Skeletal muscle cell (primary cell): ENCODE measurements at regions not wholly inside any gene's neighbourhood (a gene's known extent, or its start where the extent isn't known, plus 50 kb on each side); places are given as distances from the start of the nearest gene placed in this dataset.
"Not testable (repeated sequence)": the region's sequence is repeated elsewhere in the genome, so short reads cannot be mapped to it uniquely, and the experiment has no call there.

Experiments used
- DNase-seq: peaks from one replicate; pipeline ENCODE4 v3.0.0-alpha.2; 2010; ENCODE audit warnings: low read depth
- H3K4me3 ChIP-seq: 2 replicates; pipeline ENCODE4 v1.5.1; 2011; ENCODE audit warnings: low read depth, mild to moderate bottlenecking, control low read depth, low read length, moderate library complexity

DNA sequence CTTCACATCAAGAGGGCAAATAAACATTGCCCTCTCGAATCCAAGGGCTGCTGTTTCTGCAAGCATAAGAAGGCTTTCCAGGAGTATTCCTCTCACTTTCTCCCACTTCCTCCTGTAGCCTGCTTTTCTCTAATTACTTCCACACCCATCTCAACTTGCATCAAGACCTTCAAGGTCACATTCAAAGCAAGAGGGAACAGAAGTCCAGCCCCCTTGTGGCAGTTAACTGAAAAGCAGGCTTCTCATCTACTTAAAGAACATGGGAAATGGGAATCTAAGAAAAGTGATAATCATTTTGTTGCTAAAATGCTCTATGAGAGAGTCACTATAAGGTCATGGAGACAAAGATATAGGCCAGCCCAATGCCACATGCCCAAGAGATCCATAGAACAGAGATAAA lies 874.4 kb downstream of the KCNT2 start:
- no peak overlapping the region for H3K4me3 ChIP-seq
- DNase-seq, result no peak

DNA sequence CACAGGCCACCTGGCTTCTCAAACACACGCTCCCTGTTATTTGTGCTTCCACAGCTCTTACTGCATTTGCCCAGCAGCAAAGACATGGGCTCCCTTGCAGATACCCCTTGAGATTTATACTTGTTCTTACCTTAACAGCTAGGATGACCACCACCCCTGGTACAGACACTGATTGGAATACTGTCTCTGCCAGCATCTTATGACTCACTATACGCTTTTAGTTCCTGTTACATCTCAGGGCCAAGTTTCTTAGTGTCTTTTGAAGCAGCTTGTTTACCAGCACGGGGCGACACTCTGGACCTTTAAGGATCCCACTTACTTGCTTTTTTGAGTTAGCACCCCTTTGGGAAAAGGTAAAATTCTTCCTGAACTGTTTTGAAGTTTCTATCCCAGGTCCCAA lies 874.8 kb downstream of the KCNT2 start:
- DNase-seq, result no peak
- H3K4me3 ChIP-seq, result no peak overlapping the region

DNA sequence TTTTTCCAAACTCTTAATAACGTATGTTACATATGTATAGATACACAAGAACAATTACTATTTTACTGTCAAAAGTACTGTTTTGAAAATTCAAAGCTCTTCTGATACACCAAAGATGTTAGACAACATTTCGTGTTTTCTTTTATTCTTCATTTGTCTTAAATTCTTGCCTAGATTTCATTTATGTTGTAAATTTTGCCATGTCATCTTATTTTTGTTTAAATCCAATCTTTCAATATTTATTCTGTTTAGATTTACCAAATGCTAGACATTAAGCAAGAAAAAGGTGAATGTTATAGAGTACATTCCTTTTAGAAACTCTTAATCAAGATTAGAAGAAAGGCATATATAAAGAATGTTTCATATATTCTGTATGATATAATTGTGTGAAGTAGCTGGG lies 876.9 kb downstream of the KCNT2 start:
- DNase-seq, result no peak
- no peak overlapping the region for H3K4me3 ChIP-seq

DNA sequence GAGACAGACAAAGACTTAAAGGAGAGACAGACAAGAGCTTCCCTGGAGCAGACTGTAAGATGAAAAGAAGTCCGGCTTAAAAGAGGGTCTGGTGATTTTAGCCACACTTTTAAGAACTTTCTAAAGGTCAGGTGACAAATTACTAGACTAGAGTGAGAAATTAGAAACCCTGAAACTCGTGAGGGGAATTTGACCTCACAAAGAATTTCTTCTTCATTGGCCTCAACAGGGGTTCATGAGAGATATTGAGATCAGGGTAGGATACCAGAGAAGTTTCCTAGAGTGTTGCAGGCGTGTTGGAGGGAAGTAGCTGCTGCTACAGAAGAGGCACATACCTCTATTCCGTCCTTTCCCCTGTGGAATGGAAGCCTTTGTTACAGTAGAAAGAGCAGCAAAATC lies 884.4 kb downstream of the KCNT2 start:
- no peak overlapping the region for H3K4me3 ChIP-seq
- DNase-seq, result no peak

DNA sequence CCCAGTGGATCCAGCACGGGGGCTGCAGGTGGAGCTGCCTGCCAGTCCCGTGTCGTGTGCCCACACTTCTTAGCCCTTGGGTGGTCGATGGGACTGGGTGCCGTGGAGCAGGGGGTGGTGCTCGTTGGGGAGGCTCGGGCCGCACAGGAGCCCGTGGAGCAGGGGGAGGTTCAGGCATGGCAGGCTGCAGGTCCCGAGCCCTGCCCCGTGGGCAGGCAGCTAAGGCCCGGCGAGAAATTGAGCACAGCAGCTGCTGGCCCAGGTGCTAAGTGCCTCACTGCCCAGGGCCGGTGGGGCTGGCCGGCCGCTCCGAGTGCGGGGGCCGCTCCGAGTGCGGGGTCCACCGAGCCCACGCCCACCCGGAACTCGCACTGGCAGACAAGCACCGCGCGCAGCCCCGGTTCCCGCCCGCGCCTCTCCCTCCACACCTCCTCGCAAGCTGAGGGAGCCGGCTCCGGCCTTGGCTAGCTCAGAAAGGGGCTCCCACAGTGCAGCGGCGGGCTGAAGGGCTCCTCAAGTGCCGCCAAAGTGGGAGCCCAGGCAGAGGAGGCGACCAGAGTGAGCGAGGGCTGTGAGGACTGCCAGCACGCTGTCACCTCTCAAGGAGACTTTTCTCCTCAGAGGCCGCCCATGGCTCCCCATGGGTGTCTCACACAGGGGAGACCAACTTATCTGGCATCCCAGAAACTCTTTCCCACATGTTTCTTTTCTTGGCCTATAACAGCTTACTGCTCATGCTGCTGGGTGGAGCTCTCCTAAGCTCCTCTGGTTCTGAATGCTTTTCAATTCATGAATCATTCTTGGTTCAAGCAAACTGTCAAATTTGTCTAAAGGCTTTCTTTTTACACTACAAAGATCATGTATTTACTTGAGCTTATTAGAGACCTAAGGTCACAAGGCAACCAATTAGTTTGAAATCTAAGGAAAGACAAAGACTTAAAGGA lies 885.1 kb downstream of the KCNT2 start:
- DNase-seq, H3K4me3 ChIP-seq: not testable (repeated sequence)

DNA sequence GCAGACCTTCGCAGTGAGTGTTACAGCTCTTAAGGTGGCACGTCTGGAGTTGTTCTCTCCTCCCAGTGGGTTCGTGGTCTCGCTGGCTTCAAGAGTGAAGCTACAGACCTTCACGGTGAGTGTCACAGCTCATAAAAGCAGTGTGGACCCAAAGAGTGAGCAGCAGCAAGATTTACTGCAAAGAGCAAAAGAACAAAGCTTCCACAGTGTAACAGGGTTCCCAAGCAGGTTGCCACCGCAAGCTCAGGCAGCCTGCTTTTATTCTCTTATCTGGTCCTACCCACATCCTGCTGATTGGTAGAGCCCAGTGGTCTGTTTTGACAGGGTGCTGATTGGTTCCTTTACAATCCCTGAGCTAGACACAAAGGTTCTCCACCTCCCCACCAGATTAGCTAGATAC lies 886.1 kb downstream of the KCNT2 start:
- H3K4me3 ChIP-seq, DNase-seq: not testable (repeated sequence)

DNA sequence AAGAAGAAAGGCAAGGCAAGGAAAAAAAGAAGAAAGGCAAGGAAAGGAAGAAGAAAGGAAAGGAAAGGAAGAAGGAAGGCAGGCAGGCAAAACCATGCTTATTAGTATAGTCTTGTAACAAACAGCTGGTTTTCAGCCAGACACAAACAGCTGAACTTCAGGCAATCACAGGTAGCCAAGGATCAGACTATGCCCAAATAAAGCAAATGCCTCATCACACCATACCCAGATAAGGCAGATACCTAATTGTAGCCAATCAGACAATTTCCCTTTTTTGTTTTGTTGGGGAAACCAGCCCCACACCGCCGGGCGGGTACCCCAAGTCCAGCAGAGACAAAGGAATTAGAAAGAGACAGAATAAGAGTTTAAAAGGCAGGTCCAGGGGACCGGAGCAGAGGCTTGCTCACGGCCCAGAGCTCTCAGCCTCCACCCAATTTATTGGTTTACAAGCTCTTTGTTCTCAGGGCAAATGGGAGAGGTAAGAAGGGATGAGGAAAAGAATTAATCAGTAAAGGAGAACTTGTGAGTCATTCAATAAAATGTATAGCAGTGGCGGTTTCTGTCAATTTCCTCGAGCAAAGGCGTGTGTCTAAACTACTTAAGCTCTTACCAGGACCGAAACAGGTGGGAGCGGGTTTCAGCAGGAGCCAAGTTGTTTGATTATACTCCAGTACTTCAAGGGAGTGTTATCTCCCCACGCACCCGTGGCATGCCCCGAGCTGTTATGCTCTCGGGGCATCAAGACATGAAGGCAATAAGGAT lies 886.8 kb downstream of the KCNT2 start:
- H3K4me3 ChIP-seq, result no peak overlapping the region
- no peak for DNase-seq

DNA sequence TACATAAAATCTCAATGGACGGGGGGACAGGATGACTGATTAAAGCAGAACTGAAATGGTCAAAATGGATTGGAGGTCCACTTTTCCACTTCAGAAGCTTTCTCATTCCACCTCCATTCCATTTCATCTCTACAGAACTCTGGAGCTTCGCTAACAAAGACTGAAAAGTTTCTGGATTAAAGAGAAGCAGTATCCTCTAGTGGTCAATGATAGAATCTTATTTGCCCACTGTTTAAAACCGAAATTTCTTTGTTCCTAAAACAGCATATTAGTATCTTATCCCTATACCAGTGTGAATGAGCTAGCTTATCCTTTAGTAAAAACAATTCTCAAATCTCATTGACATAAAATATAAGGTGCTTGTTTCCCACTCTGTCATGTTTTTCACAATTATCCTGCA lies 890.6 kb downstream of the KCNT2 start:
- H3K4me3 ChIP-seq, result no peak overlapping the region
- no peak for DNase-seq

DNA sequence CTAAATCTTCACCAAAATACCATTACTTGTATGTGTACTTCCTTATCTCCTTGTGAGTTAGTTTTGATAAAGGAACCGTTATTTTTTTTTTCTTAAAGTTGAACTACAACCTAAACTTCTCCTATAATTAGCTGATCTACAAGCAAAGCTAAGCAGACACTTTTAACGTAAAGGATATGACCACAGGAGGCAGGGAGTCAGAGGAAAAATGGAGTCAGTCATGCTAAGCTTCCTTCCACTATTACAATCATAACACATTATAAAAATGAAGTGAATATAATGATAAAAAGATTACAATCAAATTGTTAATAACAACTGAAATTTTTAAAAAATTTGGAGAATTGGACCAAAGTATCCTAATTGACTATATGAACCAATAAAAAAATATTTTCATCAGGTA lies 892.6 kb downstream of the KCNT2 start:
- no peak overlapping the region for H3K4me3 ChIP-seq
- no peak for DNase-seq

DNA sequence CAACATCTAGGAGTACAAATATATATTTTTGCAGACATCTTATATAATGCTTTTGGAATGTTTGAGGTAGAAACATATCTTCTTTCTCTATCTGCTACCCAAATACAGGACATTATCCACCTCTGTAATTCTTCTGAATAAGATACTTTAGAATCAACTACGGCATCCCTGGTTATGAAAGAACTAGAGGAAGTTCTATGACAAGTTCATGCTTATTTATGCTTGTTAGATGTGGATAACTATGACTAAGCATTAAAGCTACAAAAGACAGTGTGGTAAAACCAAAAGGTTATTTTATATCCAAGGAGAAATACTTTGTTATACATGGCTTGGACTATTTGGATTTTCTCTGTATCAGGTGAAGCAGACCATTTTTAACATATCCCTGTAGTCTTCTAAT lies 894.0 kb downstream of the KCNT2 start:
- H3K4me3 ChIP-seq, result no peak overlapping the region
- peak; percentile 32 for DNase-seq

DNA sequence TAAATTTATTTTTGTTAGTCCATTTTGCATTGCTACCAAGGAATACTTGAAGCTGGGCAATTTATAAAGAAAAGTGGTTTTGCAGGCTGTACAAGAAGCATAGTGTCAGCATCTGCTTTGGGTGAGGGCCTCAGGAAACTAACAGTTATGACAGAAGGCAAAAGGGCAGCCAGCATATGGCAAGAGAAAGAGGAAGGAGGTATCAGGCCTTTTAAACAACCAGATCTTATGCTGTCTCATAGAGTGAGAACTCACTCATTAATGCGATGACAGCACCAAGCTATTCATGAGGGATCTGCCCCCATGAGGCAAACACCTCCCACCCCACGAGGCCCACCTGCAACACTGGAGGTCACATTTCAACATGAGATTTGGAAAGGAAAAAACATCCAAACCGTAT lies 898.4 kb downstream of the KCNT2 start:
- no peak for DNase-seq
- H3K4me3 ChIP-seq, result no peak overlapping the region

DNA sequence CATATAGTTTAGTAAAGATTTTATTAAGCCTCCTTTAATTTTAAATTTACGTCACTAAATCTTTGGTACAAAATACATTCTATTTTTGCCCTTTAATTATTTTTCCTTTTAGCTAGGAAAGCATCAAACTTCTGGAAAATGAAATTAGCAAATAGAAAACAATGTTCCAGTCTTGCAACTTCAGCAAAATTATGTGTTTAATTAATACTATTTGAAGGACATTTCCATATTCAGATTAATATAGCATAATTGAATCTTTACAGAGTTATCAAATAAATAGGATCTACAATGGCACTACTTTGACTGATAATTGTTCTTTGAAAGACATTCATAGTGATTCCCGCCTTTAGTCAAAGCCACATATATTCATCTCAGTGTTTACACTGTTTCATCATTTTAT lies 904.2 kb downstream of the KCNT2 start:
- no peak overlapping the region for H3K4me3 ChIP-seq
- no peak for DNase-seq

DNA sequence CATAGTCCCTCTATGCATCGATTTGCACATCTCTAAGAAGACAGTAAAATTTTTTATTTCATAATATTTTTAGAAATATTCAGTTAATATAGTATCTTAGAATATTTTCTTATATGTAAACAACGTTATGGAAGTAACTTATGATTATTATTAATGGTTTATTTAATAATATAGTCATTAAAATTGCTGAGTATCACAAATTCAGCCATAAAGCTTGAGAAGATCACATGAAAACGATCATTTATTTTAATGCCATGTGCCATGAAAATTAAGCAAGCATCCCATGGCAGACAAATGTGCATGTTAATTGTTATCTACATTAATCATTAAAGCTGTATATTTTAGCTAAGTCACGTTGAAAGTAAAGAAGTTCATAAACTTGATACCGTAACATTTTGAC lies 907.1 kb downstream of the KCNT2 start:
- no peak for DNase-seq
- no peak overlapping the region for H3K4me3 ChIP-seq

DNA sequence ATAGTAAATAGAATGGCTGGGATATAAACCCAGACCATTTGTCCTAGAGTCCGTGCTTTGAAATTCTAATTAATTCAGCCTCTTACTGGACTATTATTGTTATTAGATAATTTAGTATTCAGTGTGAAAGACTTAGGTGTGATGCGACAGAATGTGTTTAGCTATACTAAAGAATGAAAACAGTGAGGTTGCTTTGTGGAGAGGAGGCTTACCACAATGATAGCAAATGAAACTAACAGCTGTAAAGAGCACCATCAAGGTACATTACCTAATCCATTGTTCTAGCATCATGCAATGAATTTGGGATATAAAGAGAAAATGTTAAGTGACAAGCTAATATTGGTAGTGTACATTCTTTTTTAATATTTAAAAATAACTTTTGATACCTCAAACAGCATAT lies 911.1 kb downstream of the KCNT2 start:
- no peak for DNase-seq
- no peak overlapping the region for H3K4me3 ChIP-seq

DNA sequence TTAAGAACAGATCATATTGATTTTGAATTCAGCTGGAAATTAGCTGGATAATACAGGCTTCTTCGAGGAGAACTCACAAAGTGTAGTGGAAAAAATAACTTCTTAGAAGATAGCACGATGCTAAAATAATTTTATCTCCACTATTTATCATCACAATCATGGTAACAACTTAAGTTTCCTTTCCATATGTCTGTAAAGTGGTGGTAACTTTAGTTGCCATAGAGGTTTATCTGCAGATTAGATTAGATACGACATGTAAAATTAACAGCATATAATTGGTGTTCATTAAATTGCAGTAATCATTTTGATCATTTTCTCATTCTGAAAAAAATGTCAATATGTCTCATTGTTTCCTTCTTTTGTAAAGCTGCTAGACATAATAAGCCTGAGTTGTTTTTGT lies 921.5 kb downstream of the KCNT2 start:
- H3K4me3 ChIP-seq, result no peak overlapping the region
- no peak for DNase-seq

DNA sequence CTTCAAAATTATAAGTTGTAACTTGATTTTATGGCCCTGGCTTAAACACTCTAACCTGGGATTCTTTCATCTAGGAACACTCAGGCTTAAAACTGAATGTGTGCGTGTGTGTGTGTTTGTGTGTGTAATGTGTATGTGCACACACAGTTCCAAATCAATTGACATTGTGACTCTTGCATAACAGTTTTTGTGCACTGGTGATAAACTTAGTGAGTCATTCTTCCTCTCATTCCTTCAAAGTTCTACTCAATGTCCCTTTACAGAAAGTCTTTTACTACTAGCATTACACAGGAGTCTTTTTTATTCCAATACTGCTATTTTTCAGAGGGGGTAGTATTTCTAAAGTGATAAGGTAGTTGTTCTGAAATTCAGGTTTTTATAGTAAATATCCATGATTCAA lies 943.6 kb downstream of the KCNT2 start:
- no peak for DNase-seq
- no peak overlapping the region for H3K4me3 ChIP-seq

DNA sequence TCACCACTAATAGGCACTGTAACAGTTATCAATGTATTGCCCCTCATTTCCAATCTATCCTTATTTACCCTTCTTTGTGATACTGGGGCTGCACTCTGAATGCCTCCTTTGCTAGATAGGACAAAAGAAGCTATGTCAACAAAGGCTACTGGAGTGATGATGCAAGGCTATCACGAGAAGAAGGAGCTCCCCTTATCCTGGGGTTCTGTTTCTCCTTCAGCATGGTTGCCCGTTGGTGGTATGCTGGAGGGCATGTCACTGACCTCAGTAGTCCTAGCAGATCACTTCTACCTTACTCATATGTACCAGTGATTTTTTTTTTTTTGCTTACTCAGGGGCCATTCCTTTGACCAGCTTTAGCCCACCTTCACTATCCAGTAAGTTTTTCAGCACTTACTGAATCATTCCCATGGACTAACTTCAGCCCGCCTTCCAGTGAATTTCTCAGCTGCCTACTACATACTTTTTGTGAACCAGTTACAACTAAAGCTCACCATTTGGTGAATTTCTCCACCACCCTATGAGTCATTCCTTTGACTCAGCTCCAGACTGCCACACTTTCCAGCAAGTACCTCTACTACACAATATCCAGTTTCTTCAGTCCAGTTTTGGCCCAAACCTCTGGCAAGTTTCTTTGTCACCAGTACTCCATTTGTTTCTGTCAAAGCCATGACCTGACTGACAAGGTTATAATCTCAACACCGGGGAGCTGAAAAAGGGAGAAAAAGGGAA lies 944.5 kb downstream of the KCNT2 start:
- peak; percentile 84 for DNase-seq
- no peak overlapping the region for H3K4me3 ChIP-seq

DNA sequence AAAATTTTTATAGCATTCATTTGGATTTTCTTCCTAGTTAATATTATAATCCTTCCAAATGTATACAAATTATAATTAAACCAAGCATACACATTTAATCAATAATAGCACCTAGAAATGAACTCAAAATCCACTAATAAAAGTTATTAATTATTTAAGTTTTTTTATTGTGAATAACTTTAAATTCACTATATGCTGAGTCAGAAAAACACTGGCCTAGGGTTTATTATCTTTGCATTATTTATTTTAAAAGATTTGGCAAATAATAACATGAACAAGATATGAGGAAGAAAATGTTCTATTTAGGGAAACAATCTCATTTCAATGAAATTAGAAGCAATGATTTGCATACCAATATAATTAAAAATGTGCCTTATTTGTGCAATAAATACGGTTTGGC lies 951.5 kb downstream of the KCNT2 start:
- no peak for DNase-seq
- H3K4me3 ChIP-seq, result no peak overlapping the region

DNA sequence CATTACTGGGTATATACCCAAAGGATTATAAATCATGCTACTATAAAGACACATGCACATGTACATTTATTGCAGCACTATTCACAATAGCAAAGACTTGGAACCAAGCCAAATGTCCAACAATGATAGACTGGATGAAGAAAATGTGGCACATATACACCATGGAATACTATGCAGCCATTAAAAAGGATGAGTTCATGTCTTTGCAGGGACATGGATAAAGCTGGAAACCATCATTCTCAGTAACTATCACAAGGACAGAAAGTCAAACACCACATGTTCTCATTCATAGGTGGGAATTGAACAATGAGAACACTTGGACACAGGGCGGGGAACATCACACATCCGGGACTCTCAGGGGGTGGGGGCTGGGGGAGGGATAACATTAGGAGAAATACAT lies 959.4 kb downstream of the KCNT2 start:
- not testable (repeated sequence) for DNase-seq, H3K4me3 ChIP-seq

DNA sequence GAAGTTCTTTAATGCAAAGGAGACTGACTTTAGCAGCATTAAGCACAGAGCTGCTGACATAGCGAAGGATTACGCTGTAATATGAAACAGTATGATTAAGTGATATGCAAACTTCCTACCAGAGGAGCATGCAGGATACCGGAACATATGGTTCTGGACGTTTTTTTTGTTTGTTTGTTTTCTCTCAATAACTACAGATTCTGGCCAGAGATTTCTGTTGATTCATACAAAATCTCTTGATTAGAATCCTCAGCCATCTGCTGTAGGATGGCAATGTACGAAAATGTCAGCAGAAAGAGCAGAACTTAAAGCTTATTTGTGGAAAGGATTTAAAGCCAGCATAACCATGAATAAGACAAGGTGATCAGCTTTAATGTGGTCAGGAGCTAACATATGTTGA lies 970.7 kb downstream of the KCNT2 start:
- no peak overlapping the region for H3K4me3 ChIP-seq
- no peak for DNase-seq
